Esophagus (tissue), 2 donors: ENCODE measurements at regions not wholly inside any gene's neighbourhood (a gene's known extent, or its start where the extent isn't known, plus 50 kb on each side); places are given as distances from the start of the nearest gene placed in this dataset.
"Not testable (repeated sequence)": the region's sequence is repeated elsewhere in the genome, so short reads cannot be mapped to it uniquely, and the experiment has no call there.

Experiments used
- H3K27ac ChIP-seq, 2 donors: one replicate each; pipeline ENCODE4 v1.5.1; 2013; ENCODE audit warnings: low read depth in 2 of 2, mild to moderate bottlenecking in 2 of 2, inconsistent platforms in 1 of 2, low read length in 1 of 2, moderate library complexity in 1 of 2
- H3K27me3 ChIP-seq, 2 donors: one replicate each; pipeline ENCODE4 v1.6.1; 2013; ENCODE audit warnings: low read length in 2 of 2, control low read depth in 1 of 2, mild to moderate bottlenecking in 1 of 2; ENCODE audit not compliant: insufficient read depth in 2 of 2, control insufficient read depth in 1 of 2
- H3K36me3 ChIP-seq, 2 donors: one replicate each; pipeline ENCODE4 v1.6.1; 2013; ENCODE audit warnings: low read length in 1 of 2; ENCODE audit not compliant: control insufficient read depth in 2 of 2, insufficient read depth in 2 of 2
- H3K4me1 ChIP-seq, 2 donors: one replicate each; pipeline ENCODE4 v1.6.1; 2013; ENCODE audit warnings: low read length in 1 of 2; ENCODE audit not compliant: control insufficient read depth in 2 of 2, insufficient read depth in 2 of 2
- H3K4me3 ChIP-seq, 2 donors: one replicate each; pipeline ENCODE4 v1.5.1; 2013; ENCODE audit warnings: low read length in 2 of 2, mild to moderate bottlenecking in 2 of 2, low read depth in 1 of 2, moderate library complexity in 1 of 2
- H3K9me3 ChIP-seq, 2 donors: one replicate each; pipeline ENCODE4 v1.6.1; 2013; ENCODE audit warnings: mild to moderate bottlenecking in 2 of 2, low read depth in 1 of 2, low read length in 1 of 2, moderate library complexity in 1 of 2; ENCODE audit not compliant: control insufficient read depth in 2 of 2, insufficient read depth in 1 of 2
- WGBS, 2 donors: extraction: QIAGEN DNeasy Blood & Tissue Kit; methylation state at CpG; one replicate each; pipeline ENCODE4 v1.1.7; 2013; 5-methylcytosine and 5-hydroxymethylcytosine counted together
- donor health status: healthy with polysubstance abuse.
- donor health status: Bipolar disorder and iron deficiency.

DNA sequence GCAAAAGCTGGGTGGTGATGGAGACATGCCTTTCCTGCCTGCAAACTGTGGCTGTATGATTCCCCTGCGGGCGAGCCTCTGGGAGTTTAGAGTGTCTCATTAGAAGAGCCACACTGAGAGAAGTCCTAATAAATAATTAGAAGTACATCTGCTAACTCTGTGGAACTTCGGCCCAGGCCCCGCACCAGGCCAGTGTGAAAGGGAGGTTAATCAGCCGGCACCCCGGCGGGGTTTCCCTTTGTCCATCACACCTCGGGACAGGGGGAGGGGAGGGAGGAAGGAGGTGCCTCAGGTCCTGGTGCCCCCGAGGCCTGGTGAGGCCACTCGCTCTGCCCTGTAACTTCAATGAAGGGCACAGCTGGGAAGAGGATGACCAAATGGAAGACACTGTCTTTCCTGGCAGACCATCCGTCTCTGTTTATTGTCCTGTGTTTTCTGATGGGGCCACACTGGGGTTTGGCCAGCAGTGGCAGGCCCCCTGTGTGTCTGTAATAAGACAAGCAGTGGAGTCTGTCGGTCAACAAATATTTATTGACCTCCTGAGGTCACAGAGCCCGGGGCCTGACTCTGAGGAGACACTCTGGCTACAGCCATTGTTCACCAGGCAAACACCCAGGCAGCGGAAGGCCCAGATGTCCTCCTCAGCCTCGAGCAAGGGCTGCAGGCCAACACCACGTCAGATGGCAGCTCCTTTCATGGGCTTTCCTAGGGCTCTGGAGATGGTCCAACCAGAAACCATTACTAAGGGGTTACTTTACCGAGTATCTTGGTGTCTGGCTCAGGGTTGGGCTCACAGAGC, 267.5 kb upstream of the RAB4A start:
- Histone ChIP-seq H3K4me3 (no peak overlapping the region), H3K9me3 (no peaks in the 10 kb centered on the region), H3K36me3 (no peaks in the 10 kb centered on the region), H3K27me3 (no peaks in the 10 kb centered on the region), H3K27ac (no peak overlapping the region), H3K4me1 (no peaks in the 10 kb centered on the region)
- WGBS, 2 donors: 72 to 80% methylated on average over 17 of the region's 17 CpGs

- no peaks in the 10 kb centered on the region for H3K4me1 ChIP-seq
- H3K27ac ChIP-seq: no peak overlapping the region
- no peaks in the 10 kb centered on the region for H3K36me3 ChIP-seq
- 94% methylated on average over 14 of the region's 14 CpGs for WGBS, 2 donors
- no peaks in the 10 kb centered on the region for H3K27me3 ChIP-seq
- H3K4me3 ChIP-seq: no peak overlapping the region
- H3K9me3 ChIP-seq: no peaks in the 10 kb centered on the region
Observed at GRCh38 chr1:229004066-229004833, 266.7 kb upstream of the RAB4A start.

GRCh38 chr1:229005097-229005496, 265.8 kb upstream of the RAB4A start:
- no peaks in the 10 kb centered on the region for H3K27me3 ChIP-seq
- H3K4me1 ChIP-seq: no peaks in the 10 kb centered on the region
- WGBS, 2 donors: 95 to 99% methylated on average over 3 of the region's 3 CpGs
- no peak overlapping the region for H3K4me3 ChIP-seq
- H3K9me3 ChIP-seq: no peaks in the 10 kb centered on the region
- no peaks in the 10 kb centered on the region for H3K36me3 ChIP-seq
- H3K27ac ChIP-seq: no peak overlapping the region

- 90 to 92% methylated on average over 7 of the region's 7 CpGs for WGBS, 2 donors
- H3K27me3 ChIP-seq: no peaks in the 10 kb centered on the region
- no peaks in the 10 kb centered on the region for H3K4me1 ChIP-seq
- no peaks in the 10 kb centered on the region for H3K9me3 ChIP-seq
- no peak overlapping the region for H3K27ac ChIP-seq
- H3K4me3 ChIP-seq: no peak overlapping the region
- H3K36me3 ChIP-seq: no peaks in the 10 kb centered on the region
Observed at GRCh38 chr1:229005556-229005955, 265.4 kb upstream of the RAB4A start.

DNA sequence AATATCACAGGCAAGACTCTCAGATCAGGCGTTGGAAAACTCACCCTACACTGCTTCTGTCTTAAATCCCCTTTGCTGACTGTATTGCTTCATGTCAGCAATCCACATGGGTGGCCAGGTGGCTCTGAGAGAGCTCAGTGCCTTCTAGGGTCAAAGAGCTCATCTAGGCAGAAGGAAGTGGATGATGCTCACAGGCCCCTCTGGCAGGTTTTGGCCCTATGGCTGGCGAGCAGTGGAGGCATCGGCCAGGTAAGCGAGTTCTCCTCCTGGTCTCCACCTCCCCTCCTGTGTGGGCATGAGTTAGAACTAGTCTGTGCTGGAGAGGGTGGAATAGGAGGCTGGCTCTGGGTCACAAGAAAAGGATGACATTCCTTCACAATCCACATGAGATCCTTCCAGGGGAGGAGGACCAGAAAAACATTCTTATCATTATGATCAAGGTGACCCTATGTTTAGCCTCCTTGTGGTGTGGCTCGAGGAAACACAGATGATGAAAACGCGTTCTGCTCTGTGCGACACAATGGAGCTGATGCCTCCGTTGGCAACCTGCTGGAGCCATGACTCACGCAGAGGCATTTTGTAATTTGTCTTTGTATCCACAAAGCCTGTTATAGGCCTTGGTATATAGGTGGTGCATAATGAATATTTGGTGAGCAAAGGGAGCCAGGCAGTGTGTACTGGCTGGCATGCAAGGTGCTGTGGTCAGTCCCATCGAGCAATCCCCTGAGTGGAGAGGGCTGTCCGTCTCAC, 264.6 kb upstream of the RAB4A start:
- no peaks in the 10 kb centered on the region for H3K4me1 ChIP-seq
- H3K4me3 ChIP-seq: no peak overlapping the region
- 52 to 69% methylated on average over 12 of the region's 12 CpGs for WGBS, 2 donors
- peak overlapping the region in 1 of 2 donors; percentile 3 for H3K27ac ChIP-seq
- H3K27me3 ChIP-seq: no peaks in the 10 kb centered on the region
- no peaks in the 10 kb centered on the region for H3K9me3 ChIP-seq
- no peaks in the 10 kb centered on the region for H3K36me3 ChIP-seq

- Histone ChIP-seq H3K27me3 (no peaks in the 10 kb centered on the region), H3K4me3 (no peak overlapping the region), H3K9me3 (no peaks in the 10 kb centered on the region), H3K36me3 (no peaks in the 10 kb centered on the region), H3K4me1 (no peaks in the 10 kb centered on the region), H3K27ac (no peak overlapping the region)
- 93% methylated on average over 7 of the region's 7 CpGs for WGBS, 2 donors
Observed at GRCh38 chr1:229007167-229007566, 263.7 kb upstream of the RAB4A start.

DNA sequence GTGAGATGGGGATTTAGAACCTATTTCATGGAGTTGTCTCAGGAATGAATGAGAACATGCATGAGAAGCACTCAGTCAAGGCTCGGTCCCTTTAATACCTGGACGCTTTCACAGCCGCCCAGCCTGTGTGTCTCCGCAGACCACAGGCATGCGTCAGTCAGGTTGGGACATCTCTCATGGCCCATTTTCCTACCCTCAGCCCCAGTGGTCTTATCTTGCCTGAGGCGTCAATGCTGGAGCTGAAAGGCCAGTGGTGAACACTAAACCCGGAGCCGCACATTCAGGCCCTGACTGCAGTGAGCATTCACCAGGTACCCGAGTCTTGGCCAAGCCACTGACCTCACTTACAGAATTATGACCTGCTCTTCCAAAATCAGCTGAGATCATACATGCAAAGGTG, 263.2 kb upstream of the RAB4A start:
- H3K27ac ChIP-seq: no peak overlapping the region
- no peaks in the 10 kb centered on the region for H3K9me3 ChIP-seq
- no peaks in the 10 kb centered on the region for H3K36me3 ChIP-seq
- H3K27me3 ChIP-seq: no peaks in the 10 kb centered on the region
- WGBS, 2 donors: 96% methylated on average over 9 of the region's 9 CpGs
- no peak overlapping the region for H3K4me3 ChIP-seq
- H3K4me1 ChIP-seq: no peaks in the 10 kb centered on the region

GRCh38 chr1:229008347-229008746, 262.6 kb upstream of the RAB4A start:
- H3K9me3 ChIP-seq, H3K4me3 ChIP-seq, H3K27ac ChIP-seq, H3K27me3 ChIP-seq, H3K36me3 ChIP-seq, H3K4me1 ChIP-seq: not testable (repeated sequence)
- WGBS, 2 donors: 89 to 91% methylated on average over 5 of the region's 5 CpGs

DNA sequence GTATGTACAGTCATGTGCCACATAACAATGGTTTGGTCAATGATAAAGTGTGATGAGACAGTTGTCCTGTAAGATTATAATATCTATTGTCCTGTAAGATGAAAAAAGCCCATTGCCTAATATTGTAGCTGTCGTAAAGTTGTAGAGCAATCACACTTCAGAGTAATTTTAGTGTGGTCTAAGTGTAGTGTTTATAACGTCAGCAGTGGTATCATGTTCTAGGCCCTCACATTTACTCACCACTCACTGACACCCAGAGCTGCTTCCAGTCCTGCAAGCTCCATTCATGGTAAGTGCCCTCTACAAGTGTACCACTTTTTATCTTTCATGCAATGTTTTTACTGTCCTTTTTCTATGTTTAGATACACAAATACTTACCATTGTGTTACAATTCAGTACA, 259.9 kb upstream of the RAB4A start:
- WGBS, 2 donors: 92 to 93% methylated on average over 2 of the region's 2 CpGs
- H3K4me3 ChIP-seq: no peak overlapping the region
- no peaks in the 10 kb centered on the region for H3K4me1 ChIP-seq
- H3K36me3 ChIP-seq: no peaks in the 10 kb centered on the region
- no peaks in the 10 kb centered on the region for H3K27me3 ChIP-seq
- H3K27ac ChIP-seq: no peak overlapping the region
- no peaks in the 10 kb centered on the region for H3K9me3 ChIP-seq
